Transverse colon (tissue), 4 donors: ENCODE measurements at regions not wholly inside any gene's neighbourhood (a gene's known extent, or its start where the extent isn't known, plus 50 kb on each side); places are given as distances from the start of the nearest gene placed in this dataset.

ENCODE experiments used
- DNase-seq: peaks from one replicate; pipeline ENCODE4 v3.0.0-alpha.2; 2019
- H3K27ac ChIP-seq, 4 donors: fragments of 200-600 bp; sonication (generic); 2 replicates each; pipeline ENCODE4 v1.5.1; 2016 to 2018; ENCODE audit warnings: inconsistent platforms in 4 of 4
- H3K27me3 ChIP-seq: fragments of 200-600 bp; sonication (generic); 2 replicates; pipeline ENCODE4 v1.5.1; 2017; ENCODE audit warnings: inconsistent platforms
- H3K36me3 ChIP-seq, 4 donors: fragments of 200-600 bp; sonication (generic); 2 replicates each; pipeline ENCODE4 v1.5.1; 2017 to 2019; ENCODE audit warnings: inconsistent platforms in 4 of 4
- H3K4me1 ChIP-seq, 4 donors: fragments of 200-600 bp; sonication (generic); 2 replicates each; pipeline ENCODE4 v1.5.1; 2017 to 2020; ENCODE audit warnings: inconsistent platforms in 4 of 4
- H3K4me3 ChIP-seq, 4 donors: fragments of 200-600 bp; sonication (generic); 1 replicate in 1 of 4; 2 replicates in 3 of 4; pipeline versions ENCODE4 v1.5.1 to v1.6.1; 2017 to 2019; ENCODE audit warnings: inconsistent platforms in 4 of 4
- H3K9me3 ChIP-seq, 2 donors: fragments of 200-600 bp; sonication (generic); 2 replicates each; pipeline ENCODE4 v1.5.1; 2017 to 2019; ENCODE audit warnings: inconsistent platforms in 2 of 2
- EP300 ChIP-seq: sonication (generic); formaldehyde crosslinking; IDR thresholded peaks from one replicate; pipeline ENCODE4 v1.6.1; 2017; ENCODE audit warnings: antibody characterized with exemption, low read depth
- POLR2A ChIP-seq: fragments of 450-650 bp; IDR thresholded peaks from one replicate; pipeline ENCODE4 v1.6.1; 2016; ENCODE audit warnings: antibody characterized with exemption, mild to moderate bottlenecking, moderate library complexity
- POLR2AphosphoS5 ChIP-seq, 3 donors: sonication (generic); formaldehyde crosslinking; IDR thresholded peaks; one replicate each; pipeline ENCODE4 v1.6.1; 2016; ENCODE audit warnings: antibody characterized with exemption in 3 of 3
- WGBS, 2 donors: methylation state at CpG; one replicate each; pipeline ENCODE4 v1.1.5; 2018; ENCODE audit warnings: low coverage in 1 of 2; 5-methylcytosine and 5-hydroxymethylcytosine counted together
- in situ Hi-C, 4 donors: fragments of 200-750 bp; cut with MboI; loops; one replicate each; pipeline versions ENCODE4 v1.15.0 to v1.15.1; 2017; ENCODE audit warnings: low sequenced_read_pairs in 3 of 4, low pct_ligation_motif_present in 1 of 4, low pct_unique_long_range_greater_than_20kb in 1 of 4
- intact Hi-C: fragments of 100-400 bp; cut with DNase I; formaldehyde crosslinking; loops from one replicate; pipeline ENCODE4 v1.15.1; 2023; ENCODE audit warnings: low total_unique reads
- TF ChIP-seq, protein P1 (sequence below), 5 experiments: fragments of 200-600 bp in 3 of 5; fragments of 450-650 bp in 2 of 5; sonication (generic) in 3 of 5; IDR thresholded peaks; 1 replicate in 2 of 5; 2 replicates in 3 of 5; pipeline ENCODE4 v1.5.1; 2016 to 2017; ENCODE audit warnings: antibody characterized with exemption in 5 of 5, inconsistent platforms in 3 of 5, mild to moderate bottlenecking in 2 of 5, moderate library complexity in 1 of 5

DNA sequence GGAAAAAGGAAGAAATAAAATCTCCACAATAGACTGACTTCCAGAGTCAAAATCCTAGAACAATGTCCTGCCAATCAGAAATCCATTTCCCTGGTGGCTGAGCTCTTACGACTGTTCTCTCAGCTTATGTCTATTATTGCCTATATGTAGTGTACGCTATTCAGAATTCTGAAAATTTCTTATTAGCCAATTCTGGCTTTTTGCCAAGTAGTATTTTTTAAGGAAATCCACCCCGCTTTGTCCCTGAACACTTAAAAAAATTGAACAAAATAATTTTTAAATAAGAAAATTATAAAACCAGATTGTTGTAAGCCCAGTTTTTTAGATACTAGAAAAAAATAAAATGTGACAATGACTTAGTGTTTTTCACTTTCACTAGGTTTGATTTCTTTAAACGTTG, 143.0 kb downstream of the KCNA5 start:
- WGBS, 2 donors, result 77 to 83% methylated on average over 4 of the region's 4 CpGs
- in situ Hi-C loops, result loop anchor here in 3 of 4 donors (10.0 to 25.0 kb wide), 2 partner anchors 251 to 258 kb away; partner anchors contain the start of gene NTF3 (in 2 of the 3)

GRCh38 chr12:5187136-5187535, 143.5 kb downstream of the KCNA5 start:
- Histone ChIP-seq H3K27ac (no peak overlapping the region), H3K4me3 (no peak overlapping the region), H3K9me3 (no peaks in the 10 kb centered on the region), H3K27me3 (no peaks in the 10 kb centered on the region), H3K4me1 (no peaks in the 10 kb centered on the region), H3K36me3 (no peaks in the 10 kb centered on the region)
- TF ChIP-seq POLR2A, result no peak
- TF ChIP-seq POLR2AphosphoS5 (IDR thresholded peaks at IDR 0.05), result no peak
- TF ChIP-seq EP300, result no peak
- TF ChIP-seq, protein P1, sequence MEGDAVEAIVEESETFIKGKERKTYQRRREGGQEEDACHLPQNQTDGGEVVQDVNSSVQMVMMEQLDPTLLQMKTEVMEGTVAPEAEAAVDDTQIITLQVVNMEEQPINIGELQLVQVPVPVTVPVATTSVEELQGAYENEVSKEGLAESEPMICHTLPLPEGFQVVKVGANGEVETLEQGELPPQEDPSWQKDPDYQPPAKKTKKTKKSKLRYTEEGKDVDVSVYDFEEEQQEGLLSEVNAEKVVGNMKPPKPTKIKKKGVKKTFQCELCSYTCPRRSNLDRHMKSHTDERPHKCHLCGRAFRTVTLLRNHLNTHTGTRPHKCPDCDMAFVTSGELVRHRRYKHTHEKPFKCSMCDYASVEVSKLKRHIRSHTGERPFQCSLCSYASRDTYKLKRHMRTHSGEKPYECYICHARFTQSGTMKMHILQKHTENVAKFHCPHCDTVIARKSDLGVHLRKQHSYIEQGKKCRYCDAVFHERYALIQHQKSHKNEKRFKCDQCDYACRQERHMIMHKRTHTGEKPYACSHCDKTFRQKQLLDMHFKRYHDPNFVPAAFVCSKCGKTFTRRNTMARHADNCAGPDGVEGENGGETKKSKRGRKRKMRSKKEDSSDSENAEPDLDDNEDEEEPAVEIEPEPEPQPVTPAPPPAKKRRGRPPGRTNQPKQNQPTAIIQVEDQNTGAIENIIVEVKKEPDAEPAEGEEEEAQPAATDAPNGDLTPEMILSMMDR (IDR thresholded peaks at IDR 0.05), result no peak
- no peak for DNase-seq
- intact Hi-C loops (no loop called here), in situ Hi-C loops (loop anchor here in 3 of 4 donors (10.0 to 25.0 kb wide), 2 partner anchors 250 to 258 kb away; partner anchors contain the start of gene NTF3 (in 2 of the 3))
- WGBS, 2 donors, result 88 to 91% methylated on average over 2 of the region's 2 CpGs

More for the DNA sequence above, 143.0 kb downstream of the KCNA5 start:
- Histone ChIP-seq H3K4me1 (no peaks in the 10 kb centered on the region), H3K27ac (no peak overlapping the region), H3K4me3 (no peak overlapping the region), H3K36me3 (no peaks in the 10 kb centered on the region), H3K27me3 (no peaks in the 10 kb centered on the region), H3K9me3 (no peaks in the 10 kb centered on the region)
- TF ChIP-seq POLR2AphosphoS5 (IDR thresholded peaks at IDR 0.05) (no peak), POLR2A (no peak), EP300 (no peak)
- TF ChIP-seq, protein P1 (IDR thresholded peaks at IDR 0.05), result no peak
- intact Hi-C loops, result no loop called here
- no peak for DNase-seq

GRCh38 chr12:5188472-5188871, 144.8 kb downstream of the KCNA5 start:
- Histone ChIP-seq H3K9me3 (no peaks in the 10 kb centered on the region), H3K36me3 (no peaks in the 10 kb centered on the region), H3K27ac (no peak overlapping the region), H3K27me3 (no peaks in the 10 kb centered on the region), H3K4me1 (no peaks in the 10 kb centered on the region), H3K4me3 (no peak overlapping the region)
- TF ChIP-seq, protein P1 (IDR thresholded peaks at IDR 0.05), result no peak
- no peak for TF ChIP-seq POLR2AphosphoS5 (IDR thresholded peaks at IDR 0.05)
- no peak for TF ChIP-seq POLR2A
- no peak for TF ChIP-seq EP300
- intact Hi-C loops (no loop called here), in situ Hi-C loops (loop anchor here in 3 of 4 donors (10.0 to 25.0 kb wide), 2 partner anchors 249 to 256 kb away; partner anchors contain the start of gene NTF3 (in 2 of the 3))
- no peak for DNase-seq
- WGBS, 2 donors, result 71 to 79% methylated on average over 1 to 4 of the region's 4 CpGs

- H3K36me3 ChIP-seq, result no peaks in the 10 kb centered on the region
- no peak for DNase-seq
- WGBS, 2 donors, result 79 to 80% methylated on average over 4 of the region's 4 CpGs
- in situ Hi-C loops, result loop anchor here in 3 of 4 donors (10.0 to 25.0 kb wide), 2 partner anchors 248 to 256 kb away; partner anchors contain the start of gene NTF3 (in 2 of the 3)
- no peak overlapping the region for H3K4me3 ChIP-seq
- H3K9me3 ChIP-seq, result no peaks in the 10 kb centered on the region
- no peaks in the 10 kb centered on the region for H3K4me1 ChIP-seq
- no peak overlapping the region for H3K27ac ChIP-seq
- no peaks in the 10 kb centered on the region for H3K27me3 ChIP-seq
- no peak for TF ChIP-seq EP300
- no peak for TF ChIP-seq POLR2AphosphoS5 (IDR thresholded peaks at IDR 0.05)
- TF ChIP-seq, protein P1 (IDR thresholded peaks at IDR 0.05), result no peak
- intact Hi-C loops, result no loop called here
Observed at GRCh38 chr12:5189173-5189572, 145.5 kb downstream of the KCNA5 start.
